DOHH2 (cell line): ENCODE measurements at regions not wholly inside any gene's neighbourhood (a gene's known extent, or its start where the extent isn't known, plus 50 kb on each side); places are given as distances from the start of the nearest gene placed in this dataset.

Experiments used
- EZH2phosphoT487 ChIP-seq: fragments of 200-600 bp; sonication (generic); IDR thresholded peaks from 2 replicates; pipeline ENCODE4 v1.6.1; 2017; ENCODE audit warnings: borderline replicate concordance, mild to moderate bottlenecking, antibody characterized with exemption, low read length, moderate library complexity, mixed read lengths
- TF ChIP-seq, protein P1 (sequence below): fragments of 200-600 bp; sonication (generic); IDR thresholded peaks from one replicate; pipeline ENCODE4 v1.5.1; 2014; ENCODE audit warnings: antibody characterized with exemption, mild to moderate bottlenecking, low read depth, low read length; ENCODE audit not compliant: poor library complexity, severe bottlenecking

DNA sequence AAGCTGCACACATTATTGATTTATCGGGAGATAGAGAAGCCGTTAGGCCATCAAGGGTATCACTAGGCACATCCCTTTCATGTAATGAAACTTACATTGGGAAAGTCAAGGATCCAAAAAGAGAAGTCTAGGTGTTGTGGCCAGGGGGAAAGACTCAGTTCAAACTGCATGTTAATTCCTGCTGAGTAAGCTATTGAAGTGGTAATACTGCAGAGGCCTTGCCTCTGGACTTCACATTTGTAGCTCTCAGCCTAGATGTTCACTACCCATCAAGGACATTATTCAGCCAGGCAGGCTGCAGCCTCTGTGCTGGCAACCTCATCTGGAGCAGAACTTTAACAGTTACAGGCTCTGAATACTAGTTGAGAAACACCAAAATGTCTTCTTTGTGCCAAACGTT lies 2094.5 kb upstream of the AGA start:
- TF ChIP-seq, protein P1, sequence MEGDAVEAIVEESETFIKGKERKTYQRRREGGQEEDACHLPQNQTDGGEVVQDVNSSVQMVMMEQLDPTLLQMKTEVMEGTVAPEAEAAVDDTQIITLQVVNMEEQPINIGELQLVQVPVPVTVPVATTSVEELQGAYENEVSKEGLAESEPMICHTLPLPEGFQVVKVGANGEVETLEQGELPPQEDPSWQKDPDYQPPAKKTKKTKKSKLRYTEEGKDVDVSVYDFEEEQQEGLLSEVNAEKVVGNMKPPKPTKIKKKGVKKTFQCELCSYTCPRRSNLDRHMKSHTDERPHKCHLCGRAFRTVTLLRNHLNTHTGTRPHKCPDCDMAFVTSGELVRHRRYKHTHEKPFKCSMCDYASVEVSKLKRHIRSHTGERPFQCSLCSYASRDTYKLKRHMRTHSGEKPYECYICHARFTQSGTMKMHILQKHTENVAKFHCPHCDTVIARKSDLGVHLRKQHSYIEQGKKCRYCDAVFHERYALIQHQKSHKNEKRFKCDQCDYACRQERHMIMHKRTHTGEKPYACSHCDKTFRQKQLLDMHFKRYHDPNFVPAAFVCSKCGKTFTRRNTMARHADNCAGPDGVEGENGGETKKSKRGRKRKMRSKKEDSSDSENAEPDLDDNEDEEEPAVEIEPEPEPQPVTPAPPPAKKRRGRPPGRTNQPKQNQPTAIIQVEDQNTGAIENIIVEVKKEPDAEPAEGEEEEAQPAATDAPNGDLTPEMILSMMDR = no peak
- TF ChIP-seq EZH2phosphoT487 = no peak
